ENCODE measurements at regions not wholly inside any gene's neighbourhood (a gene's known extent, or its start where the extent isn't known, plus 50 kb on each side); places are given as distances from the start of the nearest gene placed in this dataset.

DNA sequence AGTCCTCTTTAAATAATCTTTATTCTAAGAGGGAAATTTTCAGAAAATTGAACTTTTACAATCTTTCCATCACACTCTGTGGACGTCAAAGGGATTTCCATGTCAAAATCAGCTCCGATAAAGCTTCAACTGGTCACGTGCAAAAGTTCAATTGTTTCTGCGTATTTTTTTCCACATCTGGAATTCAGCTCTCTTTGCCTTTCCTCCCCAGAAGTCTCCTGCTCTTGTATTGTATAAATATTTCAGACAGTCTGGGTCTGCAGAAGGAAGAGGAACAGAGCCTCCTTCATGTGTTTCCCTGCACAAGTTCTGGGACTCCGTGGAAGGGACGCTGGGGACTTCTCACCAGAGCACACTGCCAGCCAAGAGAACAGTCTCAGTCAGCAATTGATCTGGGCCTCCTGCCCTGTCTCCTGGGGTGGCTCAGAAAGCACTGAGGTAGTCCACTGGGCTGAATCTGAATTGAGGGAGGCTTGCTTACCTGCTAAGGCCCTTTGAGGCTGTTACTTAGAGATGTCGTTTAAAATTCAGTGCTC, 251.5 kb downstream of the TFCP2L1 start:
- H3K9me3 ChIP-seq (ENCODE audit: control insufficient read depth, low read length) = no peaks in the 10 kb centered on the region
- H3K27ac ChIP-seq (ENCODE audit: low read depth, low read length, severe bottlenecking) = no peak overlapping the region
- no peaks in the 10 kb centered on the region for H3K36me3 ChIP-seq (ENCODE audit: control insufficient read depth, insufficient read depth, low read length)
- 86 to 90% methylated on average over 4 to 6 of the region's 7 CpGs for WGBS, 2 experiments (ENCODE audit: insufficient coverage in 2 of 2)
- no peaks in the 10 kb centered on the region for H3K4me1 ChIP-seq (ENCODE audit: control insufficient read depth, insufficient read depth, low read length, poor library complexity, severe bottlenecking)
- H3K4me3 ChIP-seq (ENCODE audit: extremely low read depth, insufficient read depth, low read length, poor library complexity, severe bottlenecking) = no peak overlapping the region

- H3K9me3 ChIP-seq (ENCODE audit: control insufficient read depth, low read length) = no peaks in the 10 kb centered on the region
- no peaks in the 10 kb centered on the region for H3K36me3 ChIP-seq (ENCODE audit: control insufficient read depth, insufficient read depth, low read length)
- H3K4me1 ChIP-seq (ENCODE audit: control insufficient read depth, insufficient read depth, low read length, poor library complexity, severe bottlenecking) = no peaks in the 10 kb centered on the region
- WGBS, 2 experiments (ENCODE audit: insufficient coverage in 2 of 2) = 93 to 100% methylated on average over 4 of the region's 5 CpGs
- no peak overlapping the region for H3K27ac ChIP-seq (ENCODE audit: low read depth, low read length, severe bottlenecking)
- H3K4me3 ChIP-seq (ENCODE audit: extremely low read depth, insufficient read depth, low read length, poor library complexity, severe bottlenecking) = no peak overlapping the region
These were observed 250.5 kb downstream of the TFCP2L1 start for GRCh38 chr2:121034551-121034950.

DNA sequence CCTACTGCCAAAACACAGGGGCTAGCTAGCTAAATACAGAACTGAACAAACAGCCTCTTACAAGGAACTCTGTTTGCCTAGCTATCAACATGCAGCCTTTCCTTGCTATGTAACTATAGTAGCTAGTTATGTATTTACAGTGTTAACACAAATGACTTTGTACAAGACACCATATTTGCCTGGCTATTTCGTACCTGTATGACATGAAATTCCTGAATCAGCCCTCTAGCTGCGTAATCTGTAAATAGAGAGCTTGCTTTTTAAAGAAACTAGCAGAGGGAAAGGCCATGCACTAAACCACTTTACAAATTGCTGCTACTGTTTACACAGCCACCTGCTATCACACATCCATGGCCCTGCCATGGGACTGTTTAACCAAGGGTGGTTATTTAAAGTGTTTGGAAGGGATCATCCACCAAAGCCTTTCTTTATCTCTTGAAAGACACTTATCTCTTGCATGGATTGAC, 248.7 kb downstream of the TFCP2L1 start:
- Histone ChIP-seq H3K36me3 (ENCODE audit: control insufficient read depth, insufficient read depth, low read length) (no peaks in the 10 kb centered on the region), H3K4me3 (ENCODE audit: extremely low read depth, insufficient read depth, low read length, poor library complexity, severe bottlenecking) (no peak overlapping the region), H3K27ac (ENCODE audit: low read depth, low read length, severe bottlenecking) (no peak overlapping the region), H3K9me3 (ENCODE audit: control insufficient read depth, low read length) (no peaks in the 10 kb centered on the region), H3K4me1 (ENCODE audit: control insufficient read depth, insufficient read depth, low read length, poor library complexity, severe bottlenecking) (no peaks in the 10 kb centered on the region)
- WGBS, 2 experiments (ENCODE audit: insufficient coverage in 2 of 2) = 82% methylated on average over 2 of the region's 2 CpGs; no CpG with 5 or more reads in 1 of the 2 experiments

DNA sequence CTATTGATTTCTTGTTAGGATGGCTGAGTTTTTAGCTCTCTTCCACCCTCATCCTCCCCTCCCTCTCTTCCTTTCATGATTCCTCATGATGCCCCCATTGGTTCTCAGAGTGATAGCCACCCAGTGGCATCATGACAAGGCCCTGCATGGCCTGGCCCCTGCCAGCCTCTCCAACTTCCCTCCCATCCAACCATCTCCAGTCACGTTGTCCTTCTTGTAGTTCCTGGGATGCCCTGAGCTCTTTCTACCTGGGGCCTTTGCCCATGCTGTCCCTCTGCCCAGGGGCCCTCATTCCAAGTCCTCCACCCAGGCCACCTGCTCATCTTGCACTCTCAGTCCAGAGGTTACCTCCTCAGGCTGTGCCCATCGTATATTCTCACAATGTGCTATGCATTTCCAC, 247.5 kb downstream of the TFCP2L1 start:
- H3K4me1 ChIP-seq (ENCODE audit: control insufficient read depth, insufficient read depth, low read length, poor library complexity, severe bottlenecking) = no peaks in the 10 kb centered on the region
- WGBS, 2 experiments (ENCODE audit: insufficient coverage in 2 of 2) = 90 to 96% methylated on average over 2 of the region's 2 CpGs
- no peaks in the 10 kb centered on the region for H3K36me3 ChIP-seq (ENCODE audit: control insufficient read depth, insufficient read depth, low read length)
- H3K27ac ChIP-seq (ENCODE audit: low read depth, low read length, severe bottlenecking) = no peak overlapping the region
- no peak overlapping the region for H3K4me3 ChIP-seq (ENCODE audit: extremely low read depth, insufficient read depth, low read length, poor library complexity, severe bottlenecking)
- H3K9me3 ChIP-seq (ENCODE audit: control insufficient read depth, low read length) = no peaks in the 10 kb centered on the region

GRCh38 chr2:121038031-121038430, 247.0 kb downstream of the TFCP2L1 start:
- Histone ChIP-seq H3K4me1 (ENCODE audit: control insufficient read depth, insufficient read depth, low read length, poor library complexity, severe bottlenecking) (no peaks in the 10 kb centered on the region), H3K36me3 (ENCODE audit: control insufficient read depth, insufficient read depth, low read length) (no peaks in the 10 kb centered on the region), H3K27ac (ENCODE audit: low read depth, low read length, severe bottlenecking) (no peak overlapping the region), H3K9me3 (ENCODE audit: control insufficient read depth, low read length) (no peaks in the 10 kb centered on the region), H3K4me3 (ENCODE audit: extremely low read depth, insufficient read depth, low read length, poor library complexity, severe bottlenecking) (no peak overlapping the region)
- WGBS, 2 experiments (ENCODE audit: insufficient coverage in 2 of 2) = 70 to 85% methylated on average over 5 to 7 of the region's 7 CpGs

- Histone ChIP-seq H3K27ac (ENCODE audit: low read depth, low read length, severe bottlenecking) (no peak overlapping the region), H3K4me1 (ENCODE audit: control insufficient read depth, insufficient read depth, low read length, poor library complexity, severe bottlenecking) (no peaks in the 10 kb centered on the region), H3K36me3 (ENCODE audit: control insufficient read depth, insufficient read depth, low read length) (no peaks in the 10 kb centered on the region), H3K9me3 (ENCODE audit: control insufficient read depth, low read length) (no peaks in the 10 kb centered on the region), H3K4me3 (ENCODE audit: extremely low read depth, insufficient read depth, low read length, poor library complexity, severe bottlenecking) (no peak overlapping the region)
- 91 to 95% methylated on average over 4 of the region's 5 CpGs for WGBS, 2 experiments (ENCODE audit: insufficient coverage in 2 of 2)
These were observed 246.6 kb downstream of the TFCP2L1 start for GRCh38 chr2:121038431-121038830.

DNA sequence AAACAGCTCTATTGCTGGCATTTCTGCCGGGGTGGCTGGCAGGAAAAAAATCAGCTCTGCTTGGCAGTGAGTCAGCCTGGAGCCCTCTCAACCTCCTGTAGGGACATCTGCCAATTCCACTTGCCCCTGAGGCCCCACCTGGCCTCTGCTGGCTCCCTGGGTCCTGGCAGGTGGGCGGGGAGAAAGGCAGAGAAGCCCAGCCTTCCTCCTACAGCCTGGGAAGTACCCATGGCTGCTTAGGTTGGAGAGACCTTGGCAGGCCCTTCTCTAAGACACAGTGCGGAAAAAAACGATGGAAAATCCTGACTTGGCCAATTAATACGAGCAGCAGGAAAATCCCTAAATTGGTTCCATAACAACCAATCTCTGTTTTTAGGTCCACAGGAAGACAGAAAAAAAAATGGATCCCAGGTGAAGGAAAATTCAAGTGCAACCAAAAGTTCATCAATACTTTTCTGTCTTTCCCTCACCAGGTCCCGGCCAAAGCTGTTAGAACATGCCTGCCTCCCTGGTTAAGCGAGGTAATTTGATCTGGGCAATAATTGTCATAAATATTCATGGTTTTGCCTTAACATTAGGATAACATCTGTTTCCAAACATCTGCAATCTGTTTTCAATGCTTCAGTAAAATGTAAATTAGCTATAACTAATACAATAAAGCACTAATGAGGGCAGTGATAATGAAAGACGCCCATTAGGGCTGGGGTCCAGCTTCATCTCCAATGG, 245.9 kb downstream of the TFCP2L1 start:
- Histone ChIP-seq H3K9me3 (ENCODE audit: control insufficient read depth, low read length) (no peaks in the 10 kb centered on the region), H3K36me3 (ENCODE audit: control insufficient read depth, insufficient read depth, low read length) (no peaks in the 10 kb centered on the region), H3K27ac (ENCODE audit: low read depth, low read length, severe bottlenecking) (no peak overlapping the region), H3K4me1 (ENCODE audit: control insufficient read depth, insufficient read depth, low read length, poor library complexity, severe bottlenecking) (no peaks in the 10 kb centered on the region), H3K4me3 (ENCODE audit: extremely low read depth, insufficient read depth, low read length, poor library complexity, severe bottlenecking) (no peak overlapping the region)
- WGBS, 2 experiments (ENCODE audit: insufficient coverage in 2 of 2) = 82 to 97% methylated on average over 3 to 5 of the region's 8 CpGs

- WGBS, 2 experiments (ENCODE audit: insufficient coverage in 2 of 2) = 78 to 100% methylated on average over 1 to 2 of the region's 3 CpGs
- H3K9me3 ChIP-seq (ENCODE audit: control insufficient read depth, low read length) = no peaks in the 10 kb centered on the region
- no peaks in the 10 kb centered on the region for H3K4me1 ChIP-seq (ENCODE audit: control insufficient read depth, insufficient read depth, low read length, poor library complexity, severe bottlenecking)
- no peaks in the 10 kb centered on the region for H3K36me3 ChIP-seq (ENCODE audit: control insufficient read depth, insufficient read depth, low read length)
- H3K27ac ChIP-seq (ENCODE audit: low read depth, low read length, severe bottlenecking) = no peak overlapping the region
- H3K4me3 ChIP-seq (ENCODE audit: extremely low read depth, insufficient read depth, low read length, poor library complexity, severe bottlenecking) = no peak overlapping the region
These were observed 245.3 kb downstream of the TFCP2L1 start for GRCh38 chr2:121039679-121040078.

DNA sequence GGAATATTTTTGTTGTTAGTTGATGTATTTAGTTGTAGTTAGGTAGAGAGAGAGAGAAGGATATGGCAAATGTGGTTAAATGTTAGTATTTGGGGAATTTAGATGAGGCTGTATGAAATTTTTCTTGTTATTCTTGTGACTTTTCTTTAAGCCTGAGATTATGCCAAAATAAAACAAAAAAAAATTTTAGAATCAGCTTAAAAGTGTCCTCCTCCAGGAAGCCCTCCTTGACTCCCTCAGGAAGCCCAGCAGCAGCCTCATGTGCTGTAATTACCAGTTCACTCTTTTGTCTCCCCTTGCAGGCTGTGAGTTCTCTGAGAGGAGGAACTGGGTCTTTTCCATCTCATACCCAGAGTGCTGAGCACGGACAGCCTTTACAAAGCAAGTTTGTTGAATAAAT, 243.5 kb downstream of the TFCP2L1 start:
- no peaks in the 10 kb centered on the region for H3K9me3 ChIP-seq (ENCODE audit: control insufficient read depth, low read length)
- no peaks in the 10 kb centered on the region for H3K4me1 ChIP-seq (ENCODE audit: control insufficient read depth, insufficient read depth, low read length, poor library complexity, severe bottlenecking)
- no peaks in the 10 kb centered on the region for H3K36me3 ChIP-seq (ENCODE audit: control insufficient read depth, insufficient read depth, low read length)
- WGBS, 2 experiments (ENCODE audit: insufficient coverage in 2 of 2) = 20 to 60% methylated on average over 1 of the region's 1 CpG
- no peak overlapping the region for H3K4me3 ChIP-seq (ENCODE audit: extremely low read depth, insufficient read depth, low read length, poor library complexity, severe bottlenecking)
- H3K27ac ChIP-seq (ENCODE audit: low read depth, low read length, severe bottlenecking) = no peak overlapping the region

DNA sequence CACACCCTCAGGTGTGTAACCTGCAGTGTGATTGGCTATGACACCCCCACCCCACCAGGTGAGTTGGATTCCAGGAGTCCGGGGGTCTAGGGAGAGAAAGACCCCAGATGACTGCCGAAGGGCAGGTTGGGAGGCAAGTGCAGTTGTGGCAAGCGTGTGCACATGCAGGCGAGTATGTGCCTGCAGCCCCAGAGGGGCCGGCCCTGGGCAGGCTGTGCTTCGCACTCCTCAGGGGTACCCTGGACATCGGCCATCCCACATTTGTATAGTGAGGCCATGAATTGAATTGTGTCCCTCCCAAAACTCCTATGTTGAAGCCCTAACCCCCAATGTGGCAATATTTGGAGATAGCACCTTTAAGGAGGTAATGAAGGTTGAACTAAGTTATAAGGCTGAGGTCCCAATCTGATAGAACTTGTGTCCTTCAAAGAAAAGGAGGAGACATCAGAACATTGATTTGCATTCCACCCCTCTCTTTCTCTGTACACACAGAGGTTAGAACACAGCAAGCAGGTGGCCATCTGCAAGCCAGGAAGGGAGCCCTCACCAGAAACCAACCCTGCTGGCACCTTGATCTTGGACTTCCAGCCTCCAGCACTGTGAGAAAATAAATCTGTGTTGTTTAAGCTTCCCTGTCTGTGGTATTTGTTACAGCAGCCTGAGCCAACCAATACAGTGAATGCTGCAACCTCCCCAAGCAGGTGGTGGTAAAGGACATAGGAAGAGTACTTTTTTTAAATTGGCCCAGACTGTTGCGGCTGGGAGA, 241.8 kb downstream of the TFCP2L1 start:
- WGBS, 2 experiments (ENCODE audit: insufficient coverage in 2 of 2) = 80 to 91% methylated on average over 3 to 5 of the region's 8 CpGs
- no peaks in the 10 kb centered on the region for H3K36me3 ChIP-seq (ENCODE audit: control insufficient read depth, insufficient read depth, low read length)
- H3K4me1 ChIP-seq (ENCODE audit: control insufficient read depth, insufficient read depth, low read length, poor library complexity, severe bottlenecking) = no peaks in the 10 kb centered on the region
- H3K4me3 ChIP-seq (ENCODE audit: extremely low read depth, insufficient read depth, low read length, poor library complexity, severe bottlenecking) = no peak overlapping the region
- H3K27ac ChIP-seq (ENCODE audit: low read depth, low read length, severe bottlenecking) = no peak overlapping the region
- H3K9me3 ChIP-seq (ENCODE audit: control insufficient read depth, low read length) = no peaks in the 10 kb centered on the region

DNA sequence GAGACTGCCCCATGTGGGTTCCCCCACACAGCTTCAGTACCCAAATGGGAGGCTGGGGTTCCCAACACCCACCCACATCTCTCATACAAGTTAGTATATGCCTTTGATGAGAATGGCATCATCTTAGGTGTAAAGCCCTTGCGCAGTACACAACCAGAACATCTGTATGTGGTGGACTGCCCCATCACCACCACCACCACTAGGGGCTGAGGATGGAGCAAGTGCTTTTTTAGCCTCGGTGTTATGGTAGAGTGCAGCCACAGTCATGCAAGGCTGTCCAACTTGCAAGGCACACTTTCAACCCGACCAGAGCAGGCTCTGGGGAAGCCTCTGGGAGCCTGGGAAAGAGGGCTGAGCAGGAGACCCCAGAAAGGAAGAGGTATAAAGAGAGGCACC, 241.2 kb downstream of the TFCP2L1 start:
- H3K4me3 ChIP-seq (ENCODE audit: extremely low read depth, insufficient read depth, low read length, poor library complexity, severe bottlenecking) = no peak overlapping the region
- no peaks in the 10 kb centered on the region for H3K36me3 ChIP-seq (ENCODE audit: control insufficient read depth, insufficient read depth, low read length)
- 55 to 57% methylated on average over 2 of the region's 3 CpGs for WGBS, 2 experiments (ENCODE audit: insufficient coverage in 2 of 2)
- H3K27ac ChIP-seq (ENCODE audit: low read depth, low read length, severe bottlenecking) = no peak overlapping the region
- H3K9me3 ChIP-seq (ENCODE audit: control insufficient read depth, low read length) = no peaks in the 10 kb centered on the region
- H3K4me1 ChIP-seq (ENCODE audit: control insufficient read depth, insufficient read depth, low read length, poor library complexity, severe bottlenecking) = no peaks in the 10 kb centered on the region
